Stimulated activated CD8-positive, alpha-beta memory T cell treated with anti-CD3 and anti-CD28 coated beads, Interleukin-4, amount 100 ng/mL, for 24 hours (primary cell): ENCODE measurements at regions not wholly inside any gene's neighbourhood (a gene's known extent, or its start where the extent isn't known, plus 50 kb on each side); places are given as distances from the start of the nearest gene placed in this dataset.

Source experiments
- DNase-seq: peaks from one replicate; pipeline ENCODE4 v3.0.0-alpha.2; 2020; ENCODE audit warnings: low read depth

DNA sequence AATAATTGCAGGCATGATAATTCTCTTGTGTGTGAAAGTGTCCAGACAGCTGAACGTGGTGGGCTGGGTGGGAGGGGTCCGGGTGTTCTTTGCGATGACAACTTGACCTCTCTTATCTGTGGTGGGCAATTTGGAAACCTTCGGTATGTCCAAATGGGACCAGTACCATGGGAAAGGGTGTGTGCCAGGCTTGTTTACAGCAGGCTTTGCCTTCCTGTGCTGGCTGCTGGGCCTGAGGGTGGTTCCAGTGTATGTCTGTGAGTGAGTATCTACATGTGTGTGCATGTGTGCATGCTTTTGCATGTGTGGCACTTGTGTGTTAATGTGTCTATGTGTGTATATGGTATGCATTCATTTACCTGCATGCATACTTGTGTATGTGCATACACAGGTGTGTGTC, 166.4 kb downstream of the GADD45G start:
- DNase-seq = no peak

GRCh38 chr9:89773170-89773569, 168.4 kb downstream of the GADD45G start:
- DNase-seq = no peak

- no peak for DNase-seq
These were observed 170.1 kb downstream of the GADD45G start for GRCh38 chr9:89774858-89775370.

DNA sequence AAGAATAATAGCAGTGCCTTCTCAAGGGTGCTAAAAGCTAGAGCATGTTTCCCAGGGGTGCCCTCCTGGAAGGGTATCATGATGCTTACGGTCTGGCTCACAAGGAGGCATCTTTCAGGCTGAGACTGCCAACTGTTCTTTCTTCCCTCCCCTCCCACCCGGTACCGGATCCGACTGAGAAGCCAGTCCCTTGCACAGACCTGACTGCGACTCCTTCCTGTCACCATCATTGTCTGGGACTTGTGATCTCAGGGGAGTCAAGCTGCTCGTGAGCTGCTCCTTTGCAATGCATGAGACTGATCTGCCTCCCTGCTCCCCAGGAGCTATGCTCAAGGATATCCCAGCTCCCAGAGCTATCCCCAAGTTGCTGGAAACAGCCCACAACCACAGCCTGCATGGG, 170.8 kb downstream of the GADD45G start:
- DNase-seq = no peak

- DNase-seq = no peak
These were observed 172.1 kb downstream of the GADD45G start for GRCh38 chr9:89776795-89777525.

GRCh38 chr9:89777544-89777943, 172.7 kb downstream of the GADD45G start:
- DNase-seq = no peak

- no peak for DNase-seq
These were observed 173.6 kb downstream of the GADD45G start for GRCh38 chr9:89778100-89779090.

DNA sequence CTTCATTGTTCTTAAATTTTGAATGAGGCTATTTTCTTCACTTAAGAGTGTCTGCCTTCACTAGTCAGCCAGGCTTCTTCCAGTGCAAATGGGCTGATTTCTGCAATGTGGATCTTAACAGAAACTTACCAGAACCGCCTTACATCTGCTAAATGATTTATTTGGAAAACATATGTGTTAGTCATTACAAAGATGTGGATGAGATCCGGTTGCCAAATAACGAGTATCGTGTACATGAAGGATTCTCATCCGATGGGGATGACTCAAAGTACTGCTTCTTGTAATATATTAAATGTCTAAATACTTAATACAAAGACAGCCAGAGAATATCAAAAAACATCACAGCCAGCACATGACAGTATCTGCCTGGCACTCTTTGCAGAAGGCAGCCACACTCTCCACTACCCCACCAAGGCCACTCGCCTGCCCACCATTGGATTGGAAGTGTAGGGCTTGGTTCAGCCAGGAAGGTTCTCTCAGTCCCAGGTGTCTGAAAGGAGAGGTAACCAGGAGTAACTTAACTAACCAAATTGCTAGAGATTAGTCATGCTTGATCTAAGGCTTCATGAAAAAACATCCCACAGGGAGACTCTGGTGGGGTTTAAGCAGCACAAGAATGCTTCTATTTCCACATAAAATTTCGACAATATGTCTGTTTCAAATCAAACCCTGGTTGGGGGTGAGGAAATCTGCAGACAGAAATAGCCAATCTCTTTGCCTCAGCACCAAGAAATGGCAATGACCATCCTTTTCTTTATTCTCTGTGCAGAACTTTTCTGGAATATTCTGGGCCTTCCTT, 174.8 kb downstream of the GADD45G start:
- no peak for DNase-seq

GRCh38 chr9:89780959-89781358, 176.1 kb downstream of the GADD45G start:
- DNase-seq = no peak

DNA sequence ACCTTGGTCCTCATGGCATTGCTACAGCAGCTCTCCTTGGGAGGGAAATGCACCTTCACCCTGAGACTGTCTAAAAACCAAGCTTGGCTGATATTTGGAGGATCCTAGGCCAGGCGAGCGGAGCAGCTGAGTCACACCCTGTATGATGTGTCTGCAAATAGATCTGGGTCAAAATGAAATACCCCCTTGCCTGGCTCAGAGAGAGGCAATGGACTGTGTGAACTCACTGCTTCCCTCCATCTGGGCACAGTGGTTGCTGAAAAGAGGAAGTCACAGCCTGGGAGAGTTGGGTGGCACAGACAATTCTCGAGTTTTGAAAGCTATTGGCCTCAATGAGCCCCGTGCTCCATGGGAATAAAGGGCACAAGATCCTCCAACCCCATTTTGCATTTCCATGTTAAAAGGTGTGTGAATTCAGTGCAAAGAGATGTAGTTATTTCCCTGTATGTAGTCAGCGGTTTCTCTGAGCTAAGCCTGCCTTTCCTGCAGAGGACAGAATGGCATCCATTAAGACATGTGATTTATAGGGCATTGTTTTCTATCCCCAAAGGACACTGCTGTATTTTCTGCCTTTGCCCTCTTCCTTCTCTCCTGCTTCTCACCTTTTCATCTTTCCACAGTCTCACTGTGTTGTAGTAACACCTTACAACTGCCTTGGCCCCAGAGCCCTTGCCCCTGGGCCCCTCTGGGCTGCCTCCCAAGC, 177.2 kb downstream of the GADD45G start:
- no peak for DNase-seq

- no peak for DNase-seq
These were observed 181.8 kb downstream of the GADD45G start for GRCh38 chr9:89786655-89787054.

GRCh38 chr9:89787595-89787994, 182.8 kb downstream of the GADD45G start:
- no peak for DNase-seq

DNA sequence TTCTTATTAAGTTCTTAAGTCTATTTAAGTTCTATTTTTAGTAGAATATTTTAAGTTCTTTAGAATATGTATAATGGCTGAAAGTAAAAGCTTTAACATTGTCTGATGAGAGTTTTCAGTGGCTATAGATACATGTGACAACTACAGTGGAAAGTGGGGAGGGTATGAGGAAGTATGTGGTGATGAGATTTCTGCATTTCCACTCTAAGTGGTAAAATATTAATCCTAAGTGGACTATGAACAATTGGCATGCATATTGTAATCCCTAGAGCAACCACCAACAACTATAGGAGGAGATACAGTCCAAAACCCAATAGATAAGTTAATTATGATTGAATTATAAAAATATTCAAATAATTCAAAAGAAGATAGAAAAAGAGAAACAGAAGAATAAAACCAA, 183.6 kb downstream of the GADD45G start:
- no peak for DNase-seq

DNA sequence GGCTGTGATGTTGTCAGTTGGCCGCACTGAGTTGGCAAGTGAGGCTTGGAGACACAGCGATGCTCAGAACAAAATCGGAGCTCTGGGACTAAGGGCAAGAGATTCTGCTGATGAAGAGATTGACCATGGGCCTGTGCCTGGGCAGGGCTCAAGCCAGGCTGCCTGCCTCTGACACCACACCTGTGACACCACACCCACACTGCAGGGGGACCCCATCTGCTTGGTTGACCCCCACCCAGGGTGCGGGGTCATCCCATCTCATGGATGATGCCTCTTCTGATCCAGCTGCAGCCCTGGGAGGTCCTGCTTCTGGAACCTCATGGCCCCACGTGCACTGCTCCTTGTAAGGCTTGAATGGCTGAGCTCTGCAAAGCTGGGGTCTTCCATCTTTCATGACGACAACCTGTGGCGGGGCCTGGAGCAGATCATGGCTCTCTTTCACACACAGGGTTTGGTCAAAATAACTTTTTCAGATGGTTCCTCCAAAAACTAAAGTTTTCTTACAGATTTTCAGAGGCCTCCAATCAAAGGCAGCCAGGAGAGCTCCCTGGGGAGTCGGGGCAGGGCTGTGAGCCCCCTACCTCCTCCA, 185.2 kb downstream of the GADD45G start:
- no peak for DNase-seq

- no peak for DNase-seq
These were observed 185.8 kb downstream of the GADD45G start for GRCh38 chr9:89790542-89791109.

DNA sequence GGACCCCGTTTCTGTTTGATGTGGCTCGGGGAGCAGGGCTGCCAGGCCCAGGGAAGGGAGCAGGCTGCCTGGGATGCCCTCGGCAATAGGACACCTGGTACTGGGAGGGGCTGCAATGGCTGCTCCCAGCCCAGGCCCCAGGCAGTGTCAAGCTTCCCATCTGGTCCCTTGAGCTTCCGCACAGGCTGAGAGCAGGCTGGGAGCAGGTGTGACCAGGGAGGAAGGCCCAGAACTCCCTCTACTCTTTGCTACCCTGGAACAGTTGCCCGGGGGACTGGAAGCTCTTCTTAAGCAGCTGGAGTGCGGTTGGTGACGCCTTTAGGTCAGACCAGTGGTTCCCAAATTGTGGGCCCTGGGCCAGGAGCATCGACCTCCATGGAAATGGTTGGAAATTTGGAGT, 186.9 kb downstream of the GADD45G start:
- DNase-seq = no peak

DNA sequence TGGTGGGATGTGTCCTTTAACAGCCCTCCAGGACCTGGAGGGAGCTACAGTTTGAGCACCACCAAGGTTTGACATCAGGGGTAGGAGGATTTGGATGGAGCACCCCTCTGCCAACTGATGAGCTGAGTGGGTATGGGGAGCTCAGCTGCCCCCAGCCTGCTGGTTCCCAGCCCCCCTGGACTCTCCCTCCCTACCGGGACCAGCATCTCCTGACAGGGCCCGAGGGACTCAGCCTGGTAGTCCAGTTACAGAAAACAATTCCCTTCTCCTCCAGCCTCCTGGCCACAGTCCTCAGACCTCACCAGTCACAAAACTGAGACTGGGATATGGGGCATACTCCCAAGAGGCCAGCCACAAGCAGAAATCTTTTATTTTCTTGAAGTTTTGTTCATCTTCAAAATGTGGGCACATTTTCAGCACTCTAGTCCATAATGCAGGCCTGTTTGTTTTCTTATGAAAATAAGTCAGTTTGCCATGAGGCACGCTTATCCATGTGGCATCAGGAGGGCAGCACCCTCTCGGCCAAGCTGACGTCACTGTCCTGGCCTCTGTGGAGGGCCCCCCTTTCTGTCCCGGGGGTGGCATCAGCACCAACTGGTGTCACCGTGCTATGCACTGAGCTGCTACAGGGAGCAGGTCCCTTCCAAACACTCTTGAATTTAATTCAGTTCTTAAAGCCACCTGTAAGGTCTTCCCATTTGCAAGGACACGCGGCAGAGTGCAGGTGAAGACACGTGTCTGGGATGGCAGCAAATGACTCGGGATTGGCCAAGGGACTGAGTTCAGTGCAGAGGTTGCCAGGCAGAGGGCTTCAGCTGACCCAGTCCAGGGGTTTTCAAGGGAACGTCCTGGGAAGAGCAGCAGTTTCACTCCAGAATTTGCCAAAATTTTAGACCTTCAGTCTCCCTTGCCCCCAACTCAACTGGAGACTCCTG, 187.6 kb downstream of the GADD45G start:
- DNase-seq = no peak

- no peak for DNase-seq
These were observed 188.3 kb downstream of the GADD45G start for GRCh38 chr9:89793124-89793495.

- DNase-seq = no peak
These were observed 188.7 kb downstream of the GADD45G start for GRCh38 chr9:89793551-89793950.

GRCh38 chr9:89794918-89795317, 190.1 kb downstream of the GADD45G start:
- DNase-seq = no peak
